ENCODE measurements at regions not wholly inside any gene's neighbourhood (a gene's known extent, or its start where the extent isn't known, plus 50 kb on each side); places are given as distances from the start of the nearest gene placed in this dataset.
"Not testable (repeated sequence)": the region's sequence is repeated elsewhere in the genome, so short reads cannot be mapped to it uniquely, and the experiment has no call there.

DNA sequence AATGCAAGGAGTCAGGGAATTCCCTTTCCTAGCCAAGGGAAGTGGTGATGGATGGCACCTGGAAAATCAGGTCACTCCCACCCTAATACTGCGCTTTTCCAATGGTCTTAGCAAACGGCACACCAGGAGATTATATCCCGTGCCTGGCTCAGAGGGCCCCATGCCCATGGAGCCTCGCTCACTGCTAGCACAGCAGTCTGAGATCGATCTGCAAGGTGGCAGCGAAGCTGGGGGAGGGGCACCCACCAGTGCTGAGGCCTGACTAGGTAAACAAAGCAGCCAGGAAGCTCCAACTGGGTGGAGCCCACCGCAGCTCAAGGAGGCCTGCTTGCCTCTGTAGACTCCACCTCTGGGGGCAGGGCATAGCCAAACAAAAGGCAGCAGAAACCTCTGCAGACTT lies 74.2 kb downstream of the OR5AK2 start:
- TF ChIP-seq, protein P1, sequence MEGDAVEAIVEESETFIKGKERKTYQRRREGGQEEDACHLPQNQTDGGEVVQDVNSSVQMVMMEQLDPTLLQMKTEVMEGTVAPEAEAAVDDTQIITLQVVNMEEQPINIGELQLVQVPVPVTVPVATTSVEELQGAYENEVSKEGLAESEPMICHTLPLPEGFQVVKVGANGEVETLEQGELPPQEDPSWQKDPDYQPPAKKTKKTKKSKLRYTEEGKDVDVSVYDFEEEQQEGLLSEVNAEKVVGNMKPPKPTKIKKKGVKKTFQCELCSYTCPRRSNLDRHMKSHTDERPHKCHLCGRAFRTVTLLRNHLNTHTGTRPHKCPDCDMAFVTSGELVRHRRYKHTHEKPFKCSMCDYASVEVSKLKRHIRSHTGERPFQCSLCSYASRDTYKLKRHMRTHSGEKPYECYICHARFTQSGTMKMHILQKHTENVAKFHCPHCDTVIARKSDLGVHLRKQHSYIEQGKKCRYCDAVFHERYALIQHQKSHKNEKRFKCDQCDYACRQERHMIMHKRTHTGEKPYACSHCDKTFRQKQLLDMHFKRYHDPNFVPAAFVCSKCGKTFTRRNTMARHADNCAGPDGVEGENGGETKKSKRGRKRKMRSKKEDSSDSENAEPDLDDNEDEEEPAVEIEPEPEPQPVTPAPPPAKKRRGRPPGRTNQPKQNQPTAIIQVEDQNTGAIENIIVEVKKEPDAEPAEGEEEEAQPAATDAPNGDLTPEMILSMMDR (IDR thresholded peaks at IDR 0.05; ENCODE audit: low read length), result not testable (repeated sequence)
- not testable (repeated sequence) for TF ChIP-seq EZH2 (optimal IDR thresholded peaks at IDR 0.05; ENCODE audit: low read depth, low read length)

Measured in MM.1S (cell line).